TTC549 (cell line): ENCODE measurements at regions not wholly inside any gene's neighbourhood (a gene's known extent, or its start where the extent isn't known, plus 50 kb on each side); places are given as distances from the start of the nearest gene placed in this dataset.
"Not testable (repeated sequence)": the region's sequence is repeated elsewhere in the genome, so short reads cannot be mapped to it uniquely, and the experiment has no call there.

Source experiments
- FAIRE-seq: peaks from 2 replicates; lab custom pipeline; 2012; peaks lifted over from hg19 to GRCh38; lab: Jason Lieb, UNC

DNA sequence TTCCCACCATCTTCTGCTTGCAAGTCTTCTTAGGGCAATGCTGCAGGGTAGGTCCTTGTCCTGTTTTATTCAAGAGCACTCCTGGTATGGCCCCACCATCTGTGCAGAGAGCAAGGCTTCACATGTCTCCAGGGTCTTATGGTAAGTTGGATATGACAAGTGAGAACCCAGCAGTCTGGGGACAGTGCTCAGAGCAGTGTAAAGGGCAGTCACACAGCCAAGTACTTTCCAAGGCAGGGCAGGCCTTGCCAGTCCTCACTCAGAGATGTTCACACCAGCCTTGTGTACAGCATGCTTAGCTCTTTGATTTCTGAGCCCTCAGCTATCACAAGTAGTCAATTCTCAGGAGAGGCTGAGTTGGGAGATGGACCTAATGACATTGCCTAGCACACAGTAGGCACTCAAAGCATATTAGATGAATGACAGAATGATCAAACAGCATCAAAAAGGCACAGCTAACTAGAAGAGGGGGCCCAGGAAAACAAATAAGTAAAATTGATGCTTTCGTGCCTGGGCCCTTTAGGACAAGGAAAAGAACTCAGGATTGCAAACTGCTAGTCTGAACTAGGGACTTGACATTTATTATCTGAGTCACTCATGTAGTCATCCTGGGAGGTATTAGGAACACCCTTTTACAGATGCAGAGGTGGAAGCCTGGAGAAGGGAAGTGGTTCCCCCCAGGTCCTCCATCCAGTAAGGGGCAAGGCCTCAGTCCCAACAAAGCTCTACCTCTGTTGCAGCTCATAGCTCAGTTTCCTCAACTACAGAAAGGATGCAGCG, 86.7 kb upstream of the CTAGE1 start:
- no peak for FAIRE-seq

DNA sequence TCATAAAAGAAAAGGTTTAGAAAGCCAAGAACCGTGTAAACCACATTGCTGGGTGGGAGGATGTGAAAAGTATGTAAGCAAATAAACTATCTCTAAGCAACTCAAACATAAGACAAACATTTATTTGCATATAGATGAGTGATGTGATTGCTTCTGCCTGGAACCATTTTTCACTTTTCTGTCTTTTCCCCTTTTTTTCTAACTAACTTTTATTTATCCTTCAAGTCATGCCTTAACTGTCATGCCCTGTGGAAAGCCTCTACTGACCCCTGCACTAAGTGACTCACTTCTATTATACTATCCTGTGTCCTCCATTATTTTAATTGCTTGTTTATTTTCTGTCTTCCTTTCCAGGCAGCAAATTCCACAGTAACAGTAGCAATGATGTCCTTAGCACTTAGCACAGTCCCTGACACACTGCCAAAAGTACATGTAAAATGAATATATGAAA, 87.5 kb upstream of the CTAGE1 start:
- FAIRE-seq = no peak

DNA sequence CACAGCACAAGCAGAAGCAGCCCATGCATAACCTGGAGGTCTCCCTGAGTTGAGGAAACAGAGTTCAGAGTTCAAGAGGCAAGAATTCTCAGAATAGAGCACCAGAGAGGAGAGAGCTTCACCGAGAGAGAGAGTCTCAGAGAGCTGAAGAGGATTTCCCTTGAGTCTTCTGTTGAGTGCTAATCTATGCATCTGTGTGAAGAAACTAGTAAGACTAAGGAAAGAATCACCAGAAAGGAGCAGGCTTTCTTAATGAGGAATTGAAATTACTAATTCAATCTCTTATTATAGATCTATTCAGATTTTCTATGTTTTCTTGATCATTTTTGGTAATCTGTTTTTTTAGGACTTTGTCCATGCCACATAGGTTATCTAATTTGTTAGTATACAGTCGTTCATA, 89.3 kb upstream of the CTAGE1 start:
- no peak for FAIRE-seq

DNA sequence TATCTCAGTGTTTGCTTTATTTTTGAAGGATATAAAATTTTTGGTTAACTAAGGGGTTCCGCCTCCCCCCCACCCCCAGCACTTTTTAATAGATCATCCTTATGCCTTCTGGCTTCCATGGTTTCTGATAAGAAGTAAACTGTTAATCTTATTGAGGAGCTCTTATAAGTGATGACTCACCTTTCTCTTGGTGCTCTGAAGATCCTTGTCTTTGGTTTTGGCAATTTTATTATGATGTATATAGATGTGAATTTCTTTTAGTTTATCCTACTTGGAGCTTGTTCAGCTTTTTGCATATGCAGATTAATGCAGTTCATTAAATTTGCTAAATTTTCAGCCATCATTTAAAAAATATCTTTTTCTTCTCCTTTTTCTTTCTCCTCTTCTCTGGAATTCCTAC, 91.7 kb upstream of the CTAGE1 start:
- FAIRE-seq = no peak

DNA sequence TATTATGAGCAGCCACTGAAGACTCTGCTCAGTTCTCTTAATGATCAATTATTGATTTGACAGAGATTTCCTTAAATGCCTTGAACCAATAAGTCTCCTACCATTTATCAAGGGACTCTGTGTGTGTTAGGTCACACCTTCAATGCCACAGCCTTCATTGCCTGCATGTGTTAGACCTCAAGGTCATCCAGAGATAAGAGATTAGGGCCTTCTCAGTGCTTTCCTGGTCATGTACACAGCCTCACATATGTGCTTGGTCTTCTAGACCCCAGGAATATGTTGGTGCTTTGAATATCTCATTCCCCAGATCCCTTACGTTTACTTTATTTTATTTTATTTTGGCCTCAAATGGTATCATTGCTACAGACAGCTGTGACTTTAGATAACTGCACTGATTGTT, 93.0 kb upstream of the CTAGE1 start:
- FAIRE-seq = no peak

DNA sequence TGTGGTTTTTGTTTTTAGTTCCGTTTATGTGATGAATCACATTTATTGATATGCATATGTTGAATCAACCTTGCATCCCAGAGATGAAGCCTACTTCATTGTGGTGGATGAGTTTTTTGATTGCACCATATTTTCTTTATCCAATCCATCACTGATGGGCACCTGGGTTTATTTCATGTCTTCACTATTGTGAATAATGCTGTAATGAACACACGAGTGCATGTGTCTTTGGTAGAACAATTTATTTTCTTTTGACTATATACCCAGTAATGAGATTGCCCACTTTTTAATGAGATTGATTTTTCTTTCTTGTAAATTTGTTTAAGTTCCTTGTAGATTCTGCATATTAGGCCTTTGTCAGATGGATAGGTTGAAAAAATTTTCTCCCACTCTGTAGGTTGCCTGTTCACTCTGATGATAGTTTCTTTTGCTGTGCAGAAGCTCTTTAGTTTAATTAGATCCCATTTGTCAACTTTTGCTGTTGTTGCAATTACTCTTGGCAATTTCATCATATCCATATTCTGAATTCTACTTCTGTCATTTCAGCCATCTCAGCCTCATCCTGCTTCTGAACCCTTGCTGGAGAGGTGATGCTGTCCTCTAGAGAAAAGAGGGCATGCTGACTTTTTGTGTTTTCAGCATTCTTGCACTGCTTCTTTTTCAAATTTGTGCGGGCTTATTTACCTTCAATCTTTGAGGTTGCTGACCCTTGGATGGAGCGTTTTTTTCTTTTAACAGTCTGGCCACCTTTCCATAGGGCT, 96.2 kb upstream of the CTAGE1 start:
- no peak for FAIRE-seq

GRCh38 chr18:22514655-22515054, 96.9 kb upstream of the CTAGE1 start:
- FAIRE-seq = no peak

- no peak for FAIRE-seq
Measured at GRCh38 chr18:22515250-22515649, 97.5 kb upstream of the CTAGE1 start.

- no peak for FAIRE-seq
Measured at GRCh38 chr18:22517356-22517755, 99.6 kb upstream of the CTAGE1 start.

DNA sequence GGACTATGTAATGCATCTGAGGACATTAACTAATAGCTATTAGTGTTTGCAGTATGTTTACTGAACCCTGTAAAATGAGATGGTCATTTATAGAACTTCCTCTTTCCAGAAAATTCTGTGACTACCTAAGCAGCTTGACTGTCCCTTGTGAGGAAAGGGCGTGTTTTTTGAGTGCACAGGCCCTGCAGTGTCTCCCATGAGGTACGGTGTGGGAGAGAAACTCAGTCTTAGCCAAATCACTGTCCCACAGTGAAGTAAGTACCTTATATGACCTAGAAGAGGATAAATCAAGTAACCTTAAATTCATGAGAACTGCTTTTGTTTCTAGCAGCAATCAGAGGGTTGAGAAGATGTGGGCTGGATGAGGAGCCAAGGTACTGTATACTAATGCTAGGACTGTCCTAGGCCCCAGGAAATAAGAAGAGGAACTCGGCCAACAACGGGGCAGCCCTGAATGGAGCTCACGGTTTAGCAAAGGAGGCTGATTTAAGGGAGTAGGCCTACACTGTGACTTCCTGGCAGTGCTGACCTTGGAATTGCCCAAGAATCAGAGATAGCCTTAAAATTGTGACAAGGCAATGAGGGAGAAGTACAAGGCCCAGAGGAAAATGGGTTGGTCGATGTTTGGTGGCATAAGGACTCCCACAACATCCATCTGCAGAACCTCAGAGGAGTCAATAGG, 103.5 kb upstream of the CTAGE1 start:
- FAIRE-seq = no peak

DNA sequence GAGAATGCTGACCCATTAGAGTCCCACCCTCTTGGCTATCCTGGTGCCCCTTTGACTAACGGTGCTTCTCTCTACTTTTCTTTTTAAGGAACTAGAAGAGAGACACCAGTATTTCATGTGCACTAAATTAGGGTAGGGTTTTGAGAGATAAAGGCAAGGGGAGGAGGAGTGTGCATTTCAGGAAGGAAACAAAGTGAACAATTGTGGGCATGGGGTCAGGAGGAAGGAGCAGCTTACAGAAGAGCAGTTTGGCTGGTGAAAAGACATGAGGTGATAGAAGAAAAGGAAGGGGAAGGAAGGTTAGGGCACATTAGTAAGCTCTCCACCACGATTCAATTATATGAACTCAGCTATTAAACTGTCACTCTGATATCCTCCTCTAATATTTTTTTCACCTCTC, 105.8 kb upstream of the CTAGE1 start:
- FAIRE-seq = no peak

DNA sequence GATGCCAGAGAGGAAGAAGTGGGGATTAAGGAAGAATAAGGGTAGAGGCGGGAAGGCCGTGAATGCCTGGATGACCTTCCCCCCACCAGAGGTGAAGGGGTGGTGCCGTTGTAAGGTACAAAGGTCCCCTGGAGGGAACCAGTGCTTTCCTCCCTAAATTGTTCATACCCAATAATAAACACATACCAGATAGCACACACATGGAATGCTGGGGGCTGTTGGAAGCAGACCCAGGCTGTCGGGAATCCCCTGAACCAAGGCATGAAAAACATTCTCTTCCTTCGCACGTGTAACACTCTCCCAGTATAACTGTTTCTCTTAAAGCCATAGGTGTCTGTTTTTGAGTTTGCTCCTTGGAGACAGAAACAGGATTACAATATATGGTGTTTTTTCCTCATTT, 107.1 kb upstream of the CTAGE1 start:
- FAIRE-seq = no peak

GRCh38 chr18:22525313-22525712, 107.6 kb upstream of the CTAGE1 start:
- no peak for FAIRE-seq

DNA sequence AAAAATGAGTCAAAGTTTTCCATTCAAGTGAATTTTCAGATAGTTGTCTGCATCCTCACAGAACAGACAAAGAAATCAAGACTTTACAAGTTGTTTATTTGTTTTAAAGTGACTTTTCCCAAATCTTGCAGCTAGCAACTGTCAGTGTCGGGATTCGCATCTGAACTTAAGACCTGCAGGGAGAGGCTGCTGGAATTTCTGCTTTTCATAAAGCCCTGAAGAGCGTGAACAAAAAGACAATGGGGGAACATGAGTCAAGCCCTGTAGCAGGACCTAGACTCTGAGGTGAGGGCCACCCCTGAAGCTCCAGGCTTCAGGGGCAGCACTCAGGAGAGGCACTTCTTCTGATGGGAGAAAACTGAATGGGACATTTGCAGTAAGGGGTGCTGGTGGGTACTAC, 108.2 kb upstream of the CTAGE1 start:
- FAIRE-seq = no peak

GRCh38 chr18:22528291-22528690, 110.6 kb upstream of the CTAGE1 start:
- no peak for FAIRE-seq

DNA sequence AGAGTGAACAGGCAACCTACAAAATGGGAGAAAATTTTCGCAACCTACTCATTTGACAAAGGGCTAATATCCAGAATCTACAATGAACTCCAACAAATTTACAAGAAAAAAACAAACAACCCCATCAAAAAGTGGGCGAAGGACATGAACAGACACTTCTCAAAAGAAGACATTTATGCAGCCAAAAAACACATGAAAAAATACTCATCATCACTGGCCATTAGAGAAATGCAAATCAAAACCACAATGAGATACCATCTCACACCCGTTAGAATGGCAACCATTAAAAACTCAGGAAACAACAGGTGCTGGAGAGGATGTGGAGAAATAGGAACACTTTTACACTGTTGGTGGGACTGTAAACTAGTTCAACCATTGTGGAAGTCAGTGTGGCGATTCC, 117.0 kb upstream of the CTAGE1 start:
- not testable (repeated sequence) for FAIRE-seq

GRCh38 chr18:22536558-22536957, 118.8 kb upstream of the CTAGE1 start:
- no peak for FAIRE-seq

DNA sequence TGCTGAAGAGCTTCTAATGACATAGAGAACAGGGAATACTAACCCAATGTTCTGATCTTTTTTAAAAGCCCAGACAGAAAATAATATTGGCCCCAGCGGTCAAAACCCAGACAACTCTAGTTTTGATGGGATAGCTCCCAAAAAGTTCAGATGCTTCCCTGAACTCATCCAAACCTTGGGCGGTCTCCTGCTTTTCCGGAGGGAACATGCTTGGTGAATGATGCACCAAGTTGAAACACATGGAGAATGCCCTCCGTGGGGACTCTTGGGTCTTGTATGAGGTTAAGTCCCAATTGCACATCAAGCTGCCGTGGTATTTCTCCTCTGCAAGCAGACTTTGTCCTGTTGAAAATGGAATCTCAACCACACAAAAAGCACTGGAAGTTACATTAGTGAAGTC, 120.7 kb upstream of the CTAGE1 start:
- FAIRE-seq = no peak

DNA sequence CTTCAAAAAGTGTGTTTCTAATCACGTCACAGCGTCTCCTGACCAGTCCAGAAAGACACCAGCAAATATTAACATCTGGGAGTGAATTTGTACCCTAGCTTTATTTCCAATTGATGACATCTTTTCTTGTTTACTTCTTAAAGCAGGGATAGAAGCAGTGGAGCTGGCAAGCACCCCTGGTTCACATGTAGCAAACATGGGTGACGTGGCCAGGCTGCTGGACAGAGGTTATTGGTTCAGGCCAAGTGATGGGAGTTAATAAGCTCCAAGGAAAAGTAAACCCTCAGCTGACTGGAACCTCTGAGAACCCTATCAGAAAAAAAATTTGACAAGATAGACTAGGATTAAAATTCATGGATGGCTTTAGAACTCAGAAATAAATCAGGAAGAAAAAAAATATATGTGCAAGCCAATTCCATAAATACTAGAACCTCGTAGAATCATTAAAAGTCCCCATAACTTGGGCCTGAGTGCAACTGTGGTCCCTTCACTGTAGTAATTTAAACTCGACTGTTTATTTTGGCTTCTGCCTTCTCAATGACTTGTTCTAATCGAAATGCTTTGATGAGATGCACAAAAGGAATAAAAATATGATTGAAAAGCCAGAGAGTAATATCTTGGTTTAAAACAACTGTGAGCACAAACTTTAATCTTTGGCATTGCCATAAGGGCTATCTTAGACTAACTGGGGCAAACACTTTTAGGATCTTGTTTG, 121.5 kb upstream of the CTAGE1 start:
- no peak for FAIRE-seq

DNA sequence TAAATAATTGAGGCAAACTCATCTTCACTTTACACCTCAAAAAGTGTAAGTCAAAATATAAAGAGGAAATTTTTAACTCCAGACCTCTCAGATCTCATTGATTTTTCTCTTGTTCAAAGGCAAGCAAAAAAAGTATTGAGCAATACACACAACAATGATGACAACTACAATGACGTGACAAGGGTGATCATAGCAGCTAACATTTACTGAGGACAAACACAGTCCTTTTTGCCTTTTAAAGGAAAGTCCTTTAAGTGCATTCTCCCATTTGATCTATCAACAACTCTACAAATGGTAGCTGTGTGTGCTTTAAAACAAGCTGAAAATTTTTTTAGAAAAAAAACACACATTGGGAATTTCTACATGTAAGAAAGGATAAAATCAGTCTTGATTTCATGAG, 123.5 kb upstream of the CTAGE1 start:
- no peak for FAIRE-seq

GRCh38 chr18:22542406-22542835, 124.7 kb upstream of the CTAGE1 start:
- no peak for FAIRE-seq

GRCh38 chr18:22543769-22544168, 126.1 kb upstream of the CTAGE1 start:
- no peak for FAIRE-seq

DNA sequence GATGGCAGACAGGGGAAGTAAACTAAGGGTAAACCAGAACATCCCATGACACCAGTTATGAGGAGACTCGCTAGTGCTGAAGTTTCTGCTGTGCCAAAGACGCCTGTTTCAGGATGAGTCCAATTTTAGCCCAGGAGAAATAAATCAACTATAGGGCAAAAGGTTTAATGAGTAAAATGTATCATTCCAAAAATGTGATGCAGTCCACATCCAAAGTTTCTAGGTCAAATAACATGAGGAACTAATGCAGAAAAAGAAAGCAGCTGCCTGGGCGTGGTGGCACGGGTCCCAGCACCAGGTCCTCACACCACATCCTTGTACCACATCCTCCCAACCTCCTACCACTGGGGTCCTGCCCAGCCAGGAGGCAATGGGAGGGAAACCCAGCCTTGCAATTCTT, 126.9 kb upstream of the CTAGE1 start:
- FAIRE-seq = no peak
